NOMO-1 (cell line): ENCODE measurements at regions not wholly inside any gene's neighbourhood (a gene's known extent, or its start where the extent isn't known, plus 50 kb on each side); places are given as distances from the start of the nearest gene placed in this dataset.
"Not testable (repeated sequence)": the region's sequence is repeated elsewhere in the genome, so short reads cannot be mapped to it uniquely, and the experiment has no call there.

Experiments used
- DNase-seq, 2 experiments: peaks; one replicate each; lab custom pipeline; 2025; ENCODE audit not compliant: unreplicated experiment in 2 of 2; lab: John Stamatoyannopoulos, UW

- not testable (repeated sequence) for DNase-seq
Observed at GRCh38 chr1:24268555-24268954, 50.6 kb upstream of the GRHL3 start.

GRCh38 chr1:24266998-24267397 lies 52.2 kb upstream of the GRHL3 start:
- DNase-seq, result no peak

GRCh38 chr1:24266398-24266941 lies 52.7 kb upstream of the GRHL3 start:
- no peak for DNase-seq

- DNase-seq, result no peak
Observed at GRCh38 chr1:24263746-24264145, 55.4 kb upstream of the GRHL3 start.

- no peak for DNase-seq
Observed at GRCh38 chr1:24263211-24263610, 55.9 kb upstream of the GRHL3 start.

GRCh38 chr1:24261977-24262376 lies 57.2 kb upstream of the GRHL3 start:
- DNase-seq, result no peak

- DNase-seq, result no peak
Observed at GRCh38 chr1:24258735-24259424, 60.3 kb upstream of the GRHL3 start.

GRCh38 chr1:24257373-24257772 lies 61.8 kb upstream of the GRHL3 start:
- no peak for DNase-seq

GRCh38 chr1:24256687-24257086 lies 62.5 kb upstream of the GRHL3 start:
- no peak for DNase-seq

GRCh38 chr1:24255226-24255625 lies 63.9 kb upstream of the GRHL3 start:
- DNase-seq, result peak in 1 of 2 experiments; percentile 59

GRCh38 chr1:24254783-24255182 lies 64.4 kb upstream of the GRHL3 start:
- DNase-seq, result no peak

- DNase-seq, result no peak
Observed at GRCh38 chr1:24253571-24253970, 65.6 kb upstream of the GRHL3 start.

GRCh38 chr1:24252185-24252780 lies 65.2 kb upstream of the IFNLR1 start:
- DNase-seq, result no peak

- no peak for DNase-seq
Observed at GRCh38 chr1:24251501-24251900, 64.4 kb upstream of the IFNLR1 start.

GRCh38 chr1:24250791-24251190 lies 63.7 kb upstream of the IFNLR1 start:
- no peak for DNase-seq

GRCh38 chr1:24250224-24250623 lies 63.1 kb upstream of the IFNLR1 start:
- no peak for DNase-seq

GRCh38 chr1:24248859-24249258 lies 61.8 kb upstream of the IFNLR1 start:
- DNase-seq, result peak in 1 of 2 experiments; percentile 12

GRCh38 chr1:24247337-24247736 lies 60.2 kb upstream of the IFNLR1 start:
- not testable (repeated sequence) for DNase-seq

- DNase-seq, result no peak
Observed at GRCh38 chr1:24244519-24245268, 57.6 kb upstream of the IFNLR1 start.

GRCh38 chr1:24237750-24238395 lies 50.8 kb upstream of the IFNLR1 start:
- no peak for DNase-seq

- no peak for DNase-seq
Observed at GRCh38 chr1:24236789-24237371, 49.8 kb upstream of the IFNLR1 start.
